PC-9 (cell line): ENCODE measurements at regions not wholly inside any gene's neighbourhood (a gene's known extent, or its start where the extent isn't known, plus 50 kb on each side); places are given as distances from the start of the nearest gene placed in this dataset.

Experiments
- BruUV-seq: library from RNA; stranded (reverse); fragments of 400-500 nt; replicated peaks from 2 replicates; lab custom pipeline; 2021; lab: Mats Ljungman, UMichigan
- CTCF ChIA-PET: fragments of 300-600 bp; sonication (Branson Sonifier 250); formaldehyde crosslinking; loops from one replicate; lab custom pipeline; 2022; ENCODE audit warnings: antibody characterized with exemption; lab: Charles Lee
- POLR2A ChIA-PET: fragments of 300-600 bp; sonication (Branson Sonifier 250); formaldehyde crosslinking; loops from one replicate; lab custom pipeline; 2022; ENCODE audit warnings: antibody characterized with exemption; ENCODE audit not compliant: unreplicated experiment; lab: Charles Lee
- DNase-seq, 2 experiments: peaks; one replicate each; pipeline versions ENCODE4 v3.0.0 to v3.0.0-alpha.2; 2015 to 2022; ENCODE audit warnings: mixed read lengths in 1 of 2
- H2AFZ ChIP-seq: fragments of 200-600 bp; sonication (generic); 2 replicates; pipeline ENCODE4 v1.8.1; 2017; ENCODE audit warnings: antibody characterized with exemption
- H3F3A ChIP-seq: fragments of 200-600 bp; sonication (generic); 2 replicates; pipeline ENCODE4 v1.8.1; 2017; ENCODE audit warnings: antibody characterized with exemption, mild to moderate bottlenecking, low read depth; ENCODE audit not compliant: insufficient read depth
- H3K27ac ChIP-seq: fragments of 200-600 bp; sonication (generic); 2 replicates; pipeline ENCODE4 v1.6.1; 2016; ENCODE audit warnings: mixed run types
- H3K27me3 ChIP-seq: fragments of 200-600 bp; sonication (generic); 2 replicates; pipeline ENCODE4 v1.6.1; 2016; ENCODE audit warnings: low read depth, mixed run types; ENCODE audit not compliant: insufficient read depth
- H3K36me3 ChIP-seq: fragments of 200-600 bp; sonication (generic); 2 replicates; pipeline ENCODE4 v1.6.1; 2016; ENCODE audit warnings: low read depth, mixed run types
- H3K4me1 ChIP-seq: fragments of 200-600 bp; sonication (generic); replicated peaks from 2 replicates; pipeline ENCODE4 v1.6.1; 2016; ENCODE audit warnings: mixed run types; ENCODE audit not compliant: insufficient read depth
- H3K4me2 ChIP-seq: fragments of 200-600 bp; sonication (generic); 2 replicates; pipeline ENCODE4 v1.6.1; 2017; ENCODE audit warnings: mixed run types
- H3K4me3 ChIP-seq: fragments of 200-600 bp; sonication (generic); 2 replicates; pipeline ENCODE4 v1.6.1; 2016; ENCODE audit warnings: mixed run types
- H3K79me2 ChIP-seq: fragments of 200-600 bp; sonication (generic); 2 replicates; pipeline ENCODE4 v1.6.1; 2017; ENCODE audit warnings: low read depth, mixed run types
- H3K9me2 ChIP-seq: fragments of 200-600 bp; sonication (generic); 2 replicates; pipeline ENCODE4 v1.8.1; 2017; ENCODE audit warnings: mild to moderate bottlenecking; ENCODE audit not compliant: insufficient read depth
- H3K9me3 ChIP-seq: fragments of 200-600 bp; sonication (generic); 2 replicates; pipeline ENCODE4 v1.8.1; 2016; ENCODE audit warnings: low read depth; ENCODE audit not compliant: insufficient read depth
- H4K20me1 ChIP-seq: fragments of 200-600 bp; sonication (generic); 2 replicates; pipeline ENCODE4 v1.8.1; 2017; ENCODE audit not compliant: insufficient read depth
- EZH2 ChIP-seq: fragments of 200-600 bp; sonication (generic); IDR thresholded peaks from 2 replicates; pipeline ENCODE4 v1.8.0; 2017; ENCODE audit warnings: antibody characterized with exemption, low read depth
- intact Hi-C: fragments of 100-400 bp; cut with micrococcal nuclease; formaldehyde crosslinking; loops from one replicate; pipeline ENCODE4 v1.10.0; 2022; ENCODE audit not compliant: unreplicated experiment
- TF ChIP-seq, protein P1 (sequence below): fragments of 200-600 bp; sonication (generic); conservative IDR thresholded peaks from 2 replicates; pipeline ENCODE4 v1.6.1; 2017; ENCODE audit warnings: mixed run types, antibody characterized with exemption, mild to moderate bottlenecking, moderate library complexity

DNA sequence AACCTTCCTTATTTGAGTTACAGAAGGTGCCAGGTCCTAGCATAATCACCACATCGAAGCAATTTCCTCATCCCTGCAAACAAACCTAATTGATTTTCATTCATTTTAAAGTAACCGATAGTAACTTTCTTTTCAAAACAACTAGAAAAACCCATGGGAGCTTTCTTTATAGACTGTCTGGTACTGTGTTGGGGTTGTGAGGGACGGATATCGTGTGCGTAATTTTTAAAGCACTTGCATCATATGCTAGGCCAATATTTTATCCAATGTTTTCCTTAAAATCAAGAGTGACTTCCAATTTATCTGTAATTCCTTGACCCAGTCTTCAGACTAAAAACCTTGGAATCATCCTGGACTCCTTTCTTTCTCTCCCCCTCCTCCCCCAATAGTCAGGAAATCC lies 271.5 kb upstream of the SESN3 start:
- intact Hi-C loops = no loop called here
- H4K20me1 ChIP-seq = no peaks in the 10 kb centered on the region
- H3K4me3 ChIP-seq = no peak overlapping the region
- no peaks in the 10 kb centered on the region for H3K27me3 ChIP-seq
- no peaks in the 10 kb centered on the region for H3K9me3 ChIP-seq
- H3K36me3 ChIP-seq = no peaks in the 10 kb centered on the region
- ChIA-PET POLR2A (no interaction called here), CTCF (no interaction called here)
- H3K4me1 ChIP-seq = no peaks in the 10 kb centered on the region
- no peak for DNase-seq
- H3K9me2 ChIP-seq = no peaks in the 10 kb centered on the region
- no peaks in the 10 kb centered on the region for H3F3A ChIP-seq
- no peak overlapping the region for H3K4me2 ChIP-seq
- no peak overlapping the region for H2AFZ ChIP-seq
- H3K27ac ChIP-seq = no peak overlapping the region
- BruUV-seq = no TSS peak
- H3K79me2 ChIP-seq = no peaks in the 10 kb centered on the region
- TF ChIP-seq EZH2 = no peak
- TF ChIP-seq, protein P1, sequence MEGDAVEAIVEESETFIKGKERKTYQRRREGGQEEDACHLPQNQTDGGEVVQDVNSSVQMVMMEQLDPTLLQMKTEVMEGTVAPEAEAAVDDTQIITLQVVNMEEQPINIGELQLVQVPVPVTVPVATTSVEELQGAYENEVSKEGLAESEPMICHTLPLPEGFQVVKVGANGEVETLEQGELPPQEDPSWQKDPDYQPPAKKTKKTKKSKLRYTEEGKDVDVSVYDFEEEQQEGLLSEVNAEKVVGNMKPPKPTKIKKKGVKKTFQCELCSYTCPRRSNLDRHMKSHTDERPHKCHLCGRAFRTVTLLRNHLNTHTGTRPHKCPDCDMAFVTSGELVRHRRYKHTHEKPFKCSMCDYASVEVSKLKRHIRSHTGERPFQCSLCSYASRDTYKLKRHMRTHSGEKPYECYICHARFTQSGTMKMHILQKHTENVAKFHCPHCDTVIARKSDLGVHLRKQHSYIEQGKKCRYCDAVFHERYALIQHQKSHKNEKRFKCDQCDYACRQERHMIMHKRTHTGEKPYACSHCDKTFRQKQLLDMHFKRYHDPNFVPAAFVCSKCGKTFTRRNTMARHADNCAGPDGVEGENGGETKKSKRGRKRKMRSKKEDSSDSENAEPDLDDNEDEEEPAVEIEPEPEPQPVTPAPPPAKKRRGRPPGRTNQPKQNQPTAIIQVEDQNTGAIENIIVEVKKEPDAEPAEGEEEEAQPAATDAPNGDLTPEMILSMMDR = no peak

DNA sequence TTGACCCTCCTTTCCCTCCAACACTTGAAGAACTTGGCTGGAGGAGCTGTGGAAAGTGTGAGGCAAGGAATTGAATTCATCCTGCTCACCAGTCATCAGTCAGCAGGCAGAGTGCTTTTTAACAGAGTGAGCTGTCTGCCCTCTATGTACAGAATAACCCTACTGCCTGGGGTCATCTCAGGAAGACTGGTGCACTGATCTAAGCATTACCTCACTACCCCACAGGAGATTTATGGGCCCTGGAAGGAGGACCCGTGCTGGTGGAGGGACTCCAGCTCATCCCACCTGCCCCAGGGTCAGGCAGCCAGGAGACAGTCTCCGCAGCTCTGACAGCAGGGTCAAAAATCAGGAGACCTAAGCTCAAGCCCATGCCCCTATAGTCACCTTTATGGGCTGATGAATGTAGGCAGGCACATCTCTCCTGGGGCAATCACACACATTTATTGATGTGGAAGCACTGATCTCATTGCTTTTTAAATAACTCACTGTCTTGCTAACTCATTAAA lies 270.8 kb upstream of the SESN3 start:
- H3K36me3 ChIP-seq = no peaks in the 10 kb centered on the region
- H2AFZ ChIP-seq = no peak overlapping the region
- ChIA-PET CTCF (no interaction called here), POLR2A (no interaction called here)
- no peaks in the 10 kb centered on the region for H3K4me1 ChIP-seq
- no peak overlapping the region for H3K4me2 ChIP-seq
- intact Hi-C loops = no loop called here
- no peaks in the 10 kb centered on the region for H3F3A ChIP-seq
- BruUV-seq = no TSS peak
- H3K9me2 ChIP-seq = no peaks in the 10 kb centered on the region
- H4K20me1 ChIP-seq = no peaks in the 10 kb centered on the region
- H3K79me2 ChIP-seq = no peaks in the 10 kb centered on the region
- no peak overlapping the region for H3K4me3 ChIP-seq
- no peaks in the 10 kb centered on the region for H3K27me3 ChIP-seq
- TF ChIP-seq, protein P1 = no peak
- TF ChIP-seq EZH2 = no peak
- no peak overlapping the region for H3K27ac ChIP-seq
- no peaks in the 10 kb centered on the region for H3K9me3 ChIP-seq
- no peak for DNase-seq

DNA sequence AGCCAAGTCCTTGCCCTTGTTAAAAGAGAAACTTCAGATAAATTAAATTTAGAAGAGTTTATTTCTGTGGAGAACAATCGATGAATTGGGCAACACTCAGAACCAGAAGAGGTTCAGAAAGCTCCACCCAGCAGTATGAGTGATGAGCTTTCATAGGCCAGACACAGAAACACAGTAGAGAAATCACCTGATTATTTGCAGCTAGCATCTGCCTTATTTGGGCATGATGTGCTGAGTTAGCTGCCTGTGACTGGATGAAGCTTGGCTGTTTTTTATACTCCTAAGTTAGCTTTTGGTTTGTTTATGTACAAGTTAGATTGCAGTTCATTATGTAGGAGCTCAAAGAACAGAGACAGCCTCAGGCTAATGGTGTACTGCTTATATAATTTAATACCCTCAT lies 269.5 kb upstream of the SESN3 start:
- no TSS peak for BruUV-seq
- Histone ChIP-seq H3K9me2 (no peaks in the 10 kb centered on the region), H3K4me2 (no peak overlapping the region), H3K36me3 (no peaks in the 10 kb centered on the region), H2AFZ (no peak overlapping the region), H3K4me1 (no peaks in the 10 kb centered on the region), H3K79me2 (no peaks in the 10 kb centered on the region), H4K20me1 (no peaks in the 10 kb centered on the region), H3K27me3 (no peaks in the 10 kb centered on the region), H3K27ac (no peak overlapping the region), H3F3A (no peaks in the 10 kb centered on the region), H3K9me3 (no peaks in the 10 kb centered on the region), H3K4me3 (no peak overlapping the region)
- TF ChIP-seq EZH2 = no peak
- TF ChIP-seq, protein P1 = no peak
- ChIA-PET POLR2A (no interaction called here), CTCF (no interaction called here)
- intact Hi-C loops = no loop called here
- no peak for DNase-seq
